Urinary bladder (tissue), 3 donors: ENCODE measurements at regions not wholly inside any gene's neighbourhood (a gene's known extent, or its start where the extent isn't known, plus 50 kb on each side); places are given as distances from the start of the nearest gene placed in this dataset.

Experiments used
- DNase-seq: peaks from one replicate; pipeline ENCODE4 v3.0.0-alpha.2; 2015; ENCODE audit errors: extremely low spot score
- H3K27ac ChIP-seq: one replicate; pipeline ENCODE4 v1.5.1; 2013; ENCODE audit warnings: low read depth, mild to moderate bottlenecking, moderate library complexity
- H3K36me3 ChIP-seq: one replicate; pipeline ENCODE4 v1.6.1; 2013; ENCODE audit warnings: mild to moderate bottlenecking, moderate library complexity; ENCODE audit not compliant: insufficient read depth
- H3K4me1 ChIP-seq: one replicate; pipeline ENCODE4 v1.6.1; 2013; ENCODE audit warnings: mild to moderate bottlenecking, moderate library complexity; ENCODE audit not compliant: insufficient read depth
- H3K4me3 ChIP-seq: one replicate; pipeline ENCODE4 v1.5.1; 2013; ENCODE audit warnings: low read depth, low read length
- WGBS: extraction: QIAGEN DNeasy Blood & Tissue Kit; methylation state at CpG from one replicate; pipeline ENCODE4 v1.1.7; 2013; 5-methylcytosine and 5-hydroxymethylcytosine counted together
- donor health status: healthy with polysubstance abuse.
- donor health status: healthy.

DNA sequence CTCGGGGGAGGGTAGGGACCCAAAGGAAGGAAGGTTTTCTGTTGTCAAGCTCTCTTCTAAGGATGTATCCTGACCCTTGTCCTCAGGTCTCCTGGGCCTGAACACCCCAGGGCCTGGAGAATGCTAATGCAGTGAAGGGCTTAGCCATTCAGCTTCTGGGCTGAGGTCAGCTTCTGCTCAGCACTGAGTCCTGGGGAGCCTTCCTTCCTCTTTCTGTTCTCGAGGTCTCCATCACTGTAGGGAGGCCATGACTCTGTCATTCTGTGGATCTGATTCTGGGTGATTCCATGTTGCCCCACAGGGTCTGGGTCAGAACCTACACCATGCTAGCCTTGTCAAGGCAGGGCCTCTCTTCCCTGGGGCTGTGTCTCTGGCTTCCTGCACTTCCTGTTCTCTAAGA, 712.7 kb downstream of the DHX35 start:
- DNase-seq = no peak
- Histone ChIP-seq H3K4me3 (no peak overlapping the region), H3K27ac (no peak overlapping the region), H3K4me1 (no peaks in the 10 kb centered on the region), H3K36me3 (no peaks in the 10 kb centered on the region)
- 49% methylated on average over 2 of the region's 2 CpGs for WGBS

- no peak overlapping the region for H3K4me3 ChIP-seq
Observed at GRCh38 chr20:39670988-39671387, 708.8 kb downstream of the DHX35 start.

DNA sequence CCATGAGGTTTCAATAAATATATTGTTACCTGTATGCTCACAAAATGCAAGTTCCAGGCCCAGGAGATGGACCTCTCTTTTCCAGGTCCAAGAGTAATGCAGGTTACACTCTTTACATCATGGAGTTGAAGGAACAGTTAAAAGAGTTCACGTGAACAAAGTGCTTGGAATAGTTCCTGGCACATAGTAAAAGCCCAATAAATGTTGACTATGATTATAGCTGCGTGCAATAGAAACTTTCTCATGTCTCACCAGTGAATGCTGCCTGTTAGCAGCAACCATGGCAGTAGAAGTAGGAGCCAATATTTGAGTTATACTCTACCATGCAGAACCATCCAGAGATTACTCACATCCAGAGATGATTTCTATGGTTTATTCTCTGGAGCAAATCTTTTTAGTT, 707.5 kb downstream of the DHX35 start:
- H3K4me3 ChIP-seq = no peak overlapping the region
- no peak for DNase-seq
- WGBS = 36% methylated on average over 2 of the region's 2 CpGs
- H3K4me1 ChIP-seq = no peaks in the 10 kb centered on the region
- H3K36me3 ChIP-seq = no peaks in the 10 kb centered on the region
- H3K27ac ChIP-seq = no peak overlapping the region

More at GRCh38 chr20:39670988-39671387, 708.8 kb downstream of the DHX35 start:
- H3K36me3 ChIP-seq = no peaks in the 10 kb centered on the region
- WGBS = 43% methylated on average over 2 of the region's 2 CpGs
- no peaks in the 10 kb centered on the region for H3K4me1 ChIP-seq
- DNase-seq = no peak
- no peak overlapping the region for H3K27ac ChIP-seq

DNA sequence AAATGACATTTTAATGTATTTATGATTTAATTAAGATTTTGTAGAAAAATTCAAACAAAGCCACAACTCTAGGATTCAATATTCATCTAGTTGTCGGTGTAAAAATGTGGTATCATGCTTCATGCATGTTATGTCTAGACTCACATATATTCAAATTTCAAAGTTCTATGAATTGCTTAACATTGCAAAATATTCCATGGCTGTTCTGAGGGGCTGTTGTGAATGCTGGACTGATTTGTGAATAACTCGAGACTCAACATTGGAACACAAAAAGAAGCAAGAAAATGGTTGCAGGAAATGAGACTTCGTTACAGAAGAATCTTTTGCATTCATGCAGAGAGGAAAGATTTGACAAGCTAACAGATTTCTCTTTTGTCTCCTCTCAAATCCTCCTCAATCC, 705.9 kb downstream of the DHX35 start:
- 77% methylated on average over 3 of the region's 3 CpGs for WGBS
- Histone ChIP-seq H3K36me3 (no peaks in the 10 kb centered on the region), H3K4me3 (no peak overlapping the region), H3K4me1 (no peaks in the 10 kb centered on the region), H3K27ac (no peak overlapping the region)
- no peak for DNase-seq

DNA sequence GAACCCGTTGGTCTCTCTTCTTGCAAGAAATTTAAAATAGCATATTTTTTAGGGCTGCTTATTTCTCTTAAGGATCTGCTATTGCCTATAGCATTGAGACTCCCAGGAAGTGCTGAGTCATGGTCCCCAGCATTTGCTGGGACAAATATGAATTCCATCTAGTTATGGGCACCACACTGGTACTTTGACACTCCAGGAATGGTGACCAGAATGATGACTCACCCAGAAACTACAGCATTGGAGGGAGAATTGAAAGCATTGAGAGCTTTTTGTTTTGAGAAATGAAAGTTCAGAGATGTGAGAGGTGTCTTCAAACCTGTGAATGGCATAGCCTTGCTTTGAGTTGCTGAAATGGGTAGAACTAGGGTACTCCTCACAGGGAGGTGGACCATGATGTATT, 699.7 kb downstream of the DHX35 start:
- no peaks in the 10 kb centered on the region for H3K4me1 ChIP-seq
- 0% methylated on average over 1 of the region's 1 CpG for WGBS
- no peak overlapping the region for H3K4me3 ChIP-seq
- DNase-seq = no peak
- H3K27ac ChIP-seq = no peak overlapping the region
- no peaks in the 10 kb centered on the region for H3K36me3 ChIP-seq

- Histone ChIP-seq H3K27ac (no peak overlapping the region), H3K4me3 (no peak overlapping the region), H3K4me1 (no peaks in the 10 kb centered on the region), H3K36me3 (no peaks in the 10 kb centered on the region)
- DNase-seq = no peak
- 91% methylated on average over 2 of the region's 2 CpGs for WGBS
Observed at GRCh38 chr20:39660965-39661364, 698.8 kb downstream of the DHX35 start.

- WGBS = 95% methylated on average over 1 of the region's 1 CpG
- no peaks in the 10 kb centered on the region for H3K36me3 ChIP-seq
- no peaks in the 10 kb centered on the region for H3K4me1 ChIP-seq
- H3K27ac ChIP-seq = no peak overlapping the region
- no peak overlapping the region for H3K4me3 ChIP-seq
- no peak for DNase-seq
Observed at GRCh38 chr20:39660226-39660625, 698.1 kb downstream of the DHX35 start.

- Histone ChIP-seq H3K27ac (no peak overlapping the region), H3K4me1 (no peaks in the 10 kb centered on the region), H3K4me3 (no peak overlapping the region), H3K36me3 (no peaks in the 10 kb centered on the region)
- 77% methylated on average over 9 of the region's 9 CpGs for WGBS
- no peak for DNase-seq
Observed at GRCh38 chr20:39658662-39659409, 696.7 kb downstream of the DHX35 start.

DNA sequence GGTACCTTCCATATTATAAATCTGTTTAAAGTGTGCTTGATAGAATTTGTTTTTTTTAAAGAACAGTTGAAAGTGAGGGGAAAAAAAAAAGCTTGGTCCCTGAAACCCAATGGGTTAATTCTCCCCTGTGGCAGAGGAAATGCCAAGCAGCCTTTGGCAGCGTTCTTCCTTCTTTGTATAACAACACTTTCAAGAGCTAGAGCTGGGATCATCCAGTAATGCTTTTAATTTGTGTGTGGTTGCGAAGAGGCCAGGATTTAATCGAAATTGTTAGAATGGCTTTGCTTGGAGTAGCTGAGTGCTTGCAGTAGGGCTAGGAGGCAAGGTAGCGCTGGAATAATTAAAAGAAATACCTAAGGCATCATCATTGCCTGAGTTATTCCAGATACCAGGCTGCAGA, 692.0 kb downstream of the DHX35 start:
- H3K27ac ChIP-seq = no peak overlapping the region
- WGBS = 47% methylated on average over 4 of the region's 4 CpGs
- H3K36me3 ChIP-seq = no peaks in the 10 kb centered on the region
- no peak for DNase-seq
- no peaks in the 10 kb centered on the region for H3K4me1 ChIP-seq
- no peak overlapping the region for H3K4me3 ChIP-seq

DNA sequence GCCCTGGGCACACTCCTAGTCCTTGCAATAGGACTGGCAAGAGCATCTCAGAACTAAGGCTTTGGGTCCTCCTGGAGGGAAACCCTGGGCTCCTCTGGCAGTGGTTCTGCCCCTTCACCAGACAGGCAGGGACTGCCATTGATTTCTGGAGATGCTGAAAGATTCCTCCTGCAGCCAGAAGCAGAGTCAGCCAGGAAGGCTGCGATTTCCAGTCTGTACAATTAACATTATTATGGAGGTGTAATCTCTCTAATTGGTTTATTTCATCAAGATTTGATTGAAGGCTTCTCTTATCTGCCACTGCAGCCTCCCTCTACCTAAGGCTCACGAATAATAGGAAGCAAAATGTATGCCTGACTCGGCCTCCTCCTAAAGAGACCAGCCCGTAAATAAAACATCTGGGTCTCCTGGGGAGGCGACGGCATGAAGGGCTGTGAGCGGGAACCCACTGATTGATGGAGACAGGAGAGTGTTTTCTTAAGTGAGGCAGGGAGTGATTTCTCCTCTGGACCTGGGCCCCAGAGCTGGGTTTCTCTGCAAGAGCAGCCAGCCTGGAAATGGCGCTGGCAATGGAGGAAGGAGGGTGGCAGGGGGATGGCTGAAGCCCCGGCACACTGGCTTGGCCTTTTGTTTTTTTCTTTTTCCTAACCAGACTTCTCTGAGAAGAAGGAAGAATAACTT, 689.6 kb downstream of the DHX35 start:
- no peak overlapping the region for H3K27ac ChIP-seq
- WGBS = 62% methylated on average over 9 of the region's 9 CpGs
- no peak for DNase-seq
- no peaks in the 10 kb centered on the region for H3K4me1 ChIP-seq
- H3K4me3 ChIP-seq = no peak overlapping the region
- H3K36me3 ChIP-seq = no peaks in the 10 kb centered on the region

GRCh38 chr20:39646874-39647413, 684.8 kb downstream of the DHX35 start:
- Histone ChIP-seq H3K4me3 (no peak overlapping the region), H3K27ac (no peak overlapping the region), H3K4me1 (no peaks in the 10 kb centered on the region), H3K36me3 (no peaks in the 10 kb centered on the region)
- no peak for DNase-seq
- 63% methylated on average over 7 of the region's 7 CpGs for WGBS

DNA sequence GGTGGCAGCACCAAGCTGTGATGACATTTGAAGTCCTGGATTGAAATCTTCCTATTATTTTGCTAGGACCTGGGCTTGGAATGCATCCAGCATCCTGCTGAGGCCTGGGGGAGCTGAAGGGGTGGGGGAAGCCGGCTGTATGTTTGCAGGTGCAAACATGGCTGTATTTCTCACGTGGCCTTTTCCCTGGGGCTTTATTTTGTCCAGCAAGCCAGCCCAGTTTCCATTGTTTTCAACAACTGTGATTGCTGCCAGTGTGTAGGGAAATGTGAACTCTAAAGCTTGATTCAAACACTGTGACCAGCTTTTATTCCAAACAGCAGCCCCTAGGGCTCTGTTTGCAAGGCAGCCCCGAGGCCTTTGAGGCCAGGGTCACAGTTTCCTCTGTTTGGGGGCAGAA, 683.0 kb downstream of the DHX35 start:
- no peaks in the 10 kb centered on the region for H3K36me3 ChIP-seq
- DNase-seq = no peak
- no peaks in the 10 kb centered on the region for H3K4me1 ChIP-seq
- H3K4me3 ChIP-seq = no peak overlapping the region
- H3K27ac ChIP-seq = no peak overlapping the region
- WGBS = 28% methylated on average over 3 of the region's 3 CpGs

DNA sequence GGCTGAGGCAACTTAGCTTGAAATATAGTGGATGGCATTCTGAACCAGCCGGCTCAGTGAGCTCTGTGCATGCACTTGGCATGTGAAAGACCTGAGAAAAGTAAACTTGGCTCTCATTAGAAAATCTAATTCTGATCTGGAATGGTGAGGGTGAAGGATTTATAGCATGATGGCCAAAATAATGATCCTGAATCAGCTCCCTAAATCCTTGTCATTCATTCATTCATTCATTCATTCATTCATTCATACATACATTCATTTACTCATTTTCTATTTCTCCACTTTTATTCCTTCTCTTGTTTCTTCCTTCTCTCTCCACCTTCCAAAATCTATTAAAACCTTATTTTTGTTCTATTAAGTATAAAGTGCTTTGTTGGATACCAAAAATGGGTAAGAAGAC, 681.1 kb downstream of the DHX35 start:
- H3K4me3 ChIP-seq = no peak overlapping the region
- WGBS = 40% methylated on average over 1 of the region's 1 CpG
- no peak for DNase-seq

DNA sequence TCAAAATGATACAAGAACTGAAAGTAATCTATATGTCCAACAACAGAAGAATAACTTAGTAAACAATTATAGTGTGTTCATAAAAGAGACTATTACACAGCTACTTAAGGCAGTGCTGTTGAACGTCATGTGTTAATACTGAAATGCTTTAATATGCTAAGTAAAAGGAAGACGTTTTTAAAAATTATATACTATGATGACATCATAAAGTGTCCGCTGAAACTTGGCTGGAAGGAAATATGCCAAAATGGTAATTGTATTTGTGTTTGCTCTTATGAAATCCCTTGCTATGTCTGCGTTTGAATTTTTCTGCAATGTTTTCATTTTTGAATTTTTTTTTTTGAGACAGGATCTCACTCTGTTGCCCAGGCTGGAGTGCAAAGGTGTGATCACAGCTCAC, 679.3 kb downstream of the DHX35 start:
- no peaks in the 10 kb centered on the region for H3K36me3 ChIP-seq
- DNase-seq = no peak
- H3K4me1 ChIP-seq = no peaks in the 10 kb centered on the region
- 67% methylated on average over 4 of the region's 4 CpGs for WGBS
- H3K4me3 ChIP-seq = no peak overlapping the region
- no peak overlapping the region for H3K27ac ChIP-seq

More for the DNA sequence above, 681.1 kb downstream of the DHX35 start:
- no peak overlapping the region for H3K27ac ChIP-seq
- H3K36me3 ChIP-seq = no peaks in the 10 kb centered on the region
- no peaks in the 10 kb centered on the region for H3K4me1 ChIP-seq
